GM12878 (cell line): ENCODE measurements at regions not wholly inside any gene's neighbourhood (a gene's known extent, or its start where the extent isn't known, plus 50 kb on each side); places are given as distances from the start of the nearest gene placed in this dataset.

ENCODE experiments used
- ATAC-seq: fragments of 200-7000 bp; cut with Tn5 transposase; 3 replicates; pipeline ENCODE4 v1.9.1; 2020; ENCODE audit warnings: mild to moderate bottlenecking, moderate library complexity
- BruUV-seq: library from RNA; stranded (reverse); fragments of 400-500 nt; replicated peaks from 2 replicates; lab custom pipeline; 2021; lab: Mats Ljungman, UMichigan
- CTCF ChIA-PET: fragments of 300-600 bp; sonication (Branson Sonifier 250); formaldehyde crosslinking; extraction: SDS; loops from one replicate; lab custom pipeline; 2021; ENCODE audit warnings: inconsistent platforms; lab: Yijun Ruan, JAX
- POLR2A ChIA-PET: fragments of 350-600 bp; formaldehyde crosslinking; extraction: SDS; loops from one replicate; lab custom pipeline; 2021; ENCODE audit warnings: inconsistent platforms; lab: Charles Lee
- RAD21 ChIA-PET: fragments of 300-600 bp; sonication (Branson Sonifier 250); formaldehyde crosslinking; loops from one replicate; lab custom pipeline; 2023; ENCODE audit warnings: antibody characterized with exemption; ENCODE audit not compliant: unreplicated experiment; lab: Charles Lee
- SMC1A ChIA-PET: fragments of 300-600 bp; sonication (Branson Sonifier 250); formaldehyde crosslinking; loops from one replicate; lab custom pipeline; 2023; ENCODE audit not compliant: unreplicated experiment, uncharacterized antibody; lab: Charles Lee
- DNase-seq: peaks from one replicate; pipeline ENCODE4 v3.0.0-alpha.2; 2011; ENCODE audit warnings: low read depth, low spot score
- FAIRE-seq: peaks from 3 replicates; lab custom pipeline; 2011; peaks lifted over from hg19 to GRCh38; lab: Jason Lieb, UNC
- H2AFZ ChIP-seq: 2 replicates; pipeline ENCODE4 v1.6.0; 2011; ENCODE audit warnings: low read depth, low read length, control low read depth; ENCODE audit not compliant: control insufficient read depth
- H3K27ac ChIP-seq: 2 replicates; pipeline ENCODE4 v1.5.1; 2011; ENCODE audit warnings: control low read depth; ENCODE audit not compliant: control insufficient read depth, insufficient read depth
- H3K27me3 ChIP-seq, 2 experiments: replicated peaks in 1 of 2; 2 replicates each; pipeline versions ENCODE4 v1.6.0 to v1.6.1; 2011; ENCODE audit warnings: low read length in 1 of 2; ENCODE audit not compliant: control insufficient read depth in 2 of 2, insufficient read depth in 2 of 2
- H3K36me3 ChIP-seq, 2 experiments: 2 replicates each; pipeline ENCODE4 v1.5.1; 2011; ENCODE audit warnings: low read length in 1 of 2; ENCODE audit not compliant: control insufficient read depth in 2 of 2, insufficient read depth in 2 of 2
- H3K4me1 ChIP-seq: 2 replicates; pipeline ENCODE4 v1.6.1; 2011; ENCODE audit warnings: mild to moderate bottlenecking, low read length, moderate library complexity, mixed read lengths; ENCODE audit not compliant: control insufficient read depth, insufficient read depth
- H3K4me2 ChIP-seq: 2 replicates; pipeline ENCODE4 v1.6.0; 2011; ENCODE audit warnings: control low read depth; ENCODE audit not compliant: control insufficient read depth, insufficient read depth
- H3K4me3 ChIP-seq: fragments of 200-600 bp; sonication (generic); 2 replicates; pipeline ENCODE4 v1.5.1; 2016
- H3K79me2 ChIP-seq: 2 replicates; pipeline ENCODE4 v1.6.0; 2011; ENCODE audit warnings: low read length; ENCODE audit not compliant: control insufficient read depth, insufficient read depth
- H3K9ac ChIP-seq: 2 replicates; pipeline ENCODE4 v1.8.0; 2011; ENCODE audit warnings: low read length, control low read depth, mixed read lengths; ENCODE audit not compliant: control insufficient read depth, insufficient read depth
- H3K9me3 ChIP-seq: replicated peaks from 3 replicates; pipeline ENCODE4 v1.5.1; 2011; ENCODE audit warnings: mild to moderate bottlenecking, low read length; ENCODE audit not compliant: control insufficient read depth, insufficient read depth
- H4K20me1 ChIP-seq: 2 replicates; pipeline ENCODE4 v1.6.0; 2011; ENCODE audit not compliant: control insufficient read depth, insufficient read depth
- ATF3 ChIP-seq: IDR thresholded peaks from 2 replicates; pipeline ENCODE4 v1.6.1; 2011; ENCODE audit warnings: low read depth, mild to moderate bottlenecking, low read length, moderate library complexity, borderline replicate concordance; ENCODE audit errors: extremely low read depth
- BCL3 ChIP-seq: IDR thresholded peaks from 2 replicates; pipeline ENCODE4 v1.6.1; 2011; ENCODE audit warnings: borderline replicate concordance, low read depth, mild to moderate bottlenecking, moderate library complexity, low read length; ENCODE audit not compliant: insufficient read depth, poor library complexity, severe bottlenecking
- CHD1 ChIP-seq: IDR thresholded peaks from 2 replicates; pipeline ENCODE4 v1.6.1; 2012; ENCODE audit warnings: low read depth, low read length, improper control_type of control experiment
- E2F8 ChIP-seq: fragments of 450-650 bp; IDR thresholded peaks from 2 replicates; pipeline ENCODE4 v1.6.1; 2018; ENCODE audit warnings: mild to moderate bottlenecking, low read depth, moderate library complexity; ENCODE audit not compliant: partially characterized antibody
- IKZF1 ChIP-seq: fragments of 450-650 bp; conservative IDR thresholded peaks from 2 replicates; pipeline ENCODE4 v1.6.1; 2017; ENCODE audit warnings: antibody characterized with exemption, mild to moderate bottlenecking
- NFXL1 ChIP-seq: fragments of 450-650 bp; IDR thresholded peaks from 2 replicates; pipeline ENCODE4 v1.6.1; 2017; ENCODE audit warnings: antibody characterized with exemption, mild to moderate bottlenecking, borderline replicate concordance
- SKIL ChIP-seq: fragments of 450-650 bp; IDR thresholded peaks from 2 replicates; pipeline ENCODE4 v1.6.1; 2017; ENCODE audit warnings: mild to moderate bottlenecking, low read depth, inconsistent platforms; ENCODE audit not compliant: poor library complexity, severe bottlenecking
- SP1 ChIP-seq: IDR thresholded peaks from one replicate; pipeline ENCODE4 v1.6.1; 2011; ENCODE audit warnings: low read depth, low read length
- YY1 ChIP-seq: IDR thresholded peaks from 2 replicates; pipeline ENCODE4 v1.6.1; 2011; ENCODE audit warnings: low read depth, mild to moderate bottlenecking, low read length
- ZNF207 ChIP-seq: fragments of 450-650 bp; IDR thresholded peaks from 2 replicates; pipeline ENCODE4 v1.6.1; 2014; ENCODE audit warnings: antibody characterized with exemption, mild to moderate bottlenecking, borderline replicate concordance
- WGBS: methylation state at CpG from one replicate; pipeline ENCODE4 v1.1.6; 2016; ENCODE audit warnings: low lambda C conversion rate; ENCODE audit not compliant: insufficient replicate concordance, insufficient coverage; ENCODE audit errors: missing lambda C conversion rate; 5-methylcytosine and 5-hydroxymethylcytosine counted together
- in situ Hi-C: fragments of 300-500 bp; cut with MboI; formaldehyde crosslinking; loops from 9 replicates; pipeline ENCODE4 v1.14.3; 2018; ENCODE audit warnings: mixed read lengths
- intact Hi-C: fragments of 100-400 bp; cut with micrococcal nuclease; formaldehyde crosslinking; loops from one replicate; pipeline ENCODE4 v1.14.2; 2022; ENCODE audit not compliant: unreplicated experiment

- no peak overlapping the region for H3K9ac ChIP-seq
- CTCF ChIA-PET = no interaction called here
- BruUV-seq = no TSS peak
- ATAC-seq (no peak), FAIRE-seq (no peak)
- no peak overlapping the region for H2AFZ ChIP-seq
- no peaks in the 10 kb centered on the region for H4K20me1 ChIP-seq
- no peaks in the 10 kb centered on the region for H3K79me2 ChIP-seq
- H3K4me3 ChIP-seq = no peak overlapping the region
- POLR2A ChIA-PET = interaction anchor here (0.7 kb wide), 1 partner anchor 65 kb away, joined by 3 read pairs; no protein-coding TSS in a partner anchor
- intact Hi-C loops = no loop called here
- no peaks in the 10 kb centered on the region for H3K27me3 ChIP-seq
- no peaks in the 10 kb centered on the region; the same call in 2 of the 3 replicates for H3K9me3 ChIP-seq
- in situ Hi-C loops = no loop called here
- H3K27ac ChIP-seq = no peak overlapping the region
- TF ChIP-seq ZNF207 = no peak
- no peak for TF ChIP-seq IKZF1
- no peak for TF ChIP-seq SKIL
- TF ChIP-seq E2F8 = no peak
- TF ChIP-seq ATF3 = no peak
- TF ChIP-seq NFXL1 = no peak
- TF ChIP-seq SP1 = no peak
- TF ChIP-seq BCL3 = no peak
- no peak for TF ChIP-seq YY1
- no peak for TF ChIP-seq CHD1
- TF ChIP-seq, all 136 proteins: peak for 0
- no peak for DNase-seq
- RAD21 ChIA-PET = interaction anchor here (1.5 to 1.6 kb wide), 3 partner anchors 10 to 91 kb away, joined by 3 to 6 read pairs (median 4); no protein-coding TSS in a partner anchor
- Histone ChIP-seq H3K36me3 (no peaks in the 10 kb centered on the region), H3K4me1 (peaks cover 10% of the 10 kb centered on the region), H3K4me2 (no peak overlapping the region)
- WGBS = 63% methylated on average over 15 of the region's 15 CpGs
- SMC1A ChIA-PET = interaction anchor here (0.5 to 2.4 kb wide), 4 partner anchors 14 to 108 kb away, joined by 3 to 6 read pairs (median 3); no protein-coding TSS in a partner anchor
Measured at GRCh38 chr1:8122477-8123407, 96.6 kb upstream of the ERRFI1 start.
